GM21737 (cell line): ENCODE measurements at regions not wholly inside any gene's neighbourhood (a gene's known extent, or its start where the extent isn't known, plus 50 kb on each side); places are given as distances from the start of the nearest gene placed in this dataset.

Experiments used
- ATAC-seq: cut with Tn5 transposase; IDR thresholded peaks from one replicate; pipeline ENCODE4 v1.9.1; 2021; ENCODE audit warnings: mild to moderate bottlenecking, moderate library complexity; ENCODE audit not compliant: unreplicated experiment

GRCh38 chr5:2575292-2575691 is 176.2 kb downstream of the IRX2 start:
- ATAC-seq, result no peak

DNA sequence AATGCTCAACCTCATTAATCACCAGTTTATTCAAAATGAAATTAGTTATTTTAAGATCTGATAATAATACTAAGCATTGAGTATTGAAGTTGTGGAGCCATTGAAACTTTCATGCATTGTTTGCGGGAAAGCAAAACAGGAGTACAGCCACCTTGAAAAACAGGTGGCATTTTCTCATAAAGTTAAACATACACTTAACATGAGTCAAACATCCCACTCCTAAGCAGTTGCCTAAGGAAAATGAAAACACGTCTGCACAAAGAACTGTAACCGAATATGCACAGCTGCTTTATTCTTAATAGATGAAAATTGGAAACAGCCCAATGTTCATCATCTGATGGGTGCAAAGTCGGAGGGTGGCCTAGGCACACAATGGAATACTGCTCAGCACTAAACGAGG is 177.3 kb downstream of the IRX2 start:
- ATAC-seq, result no peak

- no peak for ATAC-seq
Observed at GRCh38 chr5:2570586-2570985, 180.9 kb downstream of the IRX2 start.

DNA sequence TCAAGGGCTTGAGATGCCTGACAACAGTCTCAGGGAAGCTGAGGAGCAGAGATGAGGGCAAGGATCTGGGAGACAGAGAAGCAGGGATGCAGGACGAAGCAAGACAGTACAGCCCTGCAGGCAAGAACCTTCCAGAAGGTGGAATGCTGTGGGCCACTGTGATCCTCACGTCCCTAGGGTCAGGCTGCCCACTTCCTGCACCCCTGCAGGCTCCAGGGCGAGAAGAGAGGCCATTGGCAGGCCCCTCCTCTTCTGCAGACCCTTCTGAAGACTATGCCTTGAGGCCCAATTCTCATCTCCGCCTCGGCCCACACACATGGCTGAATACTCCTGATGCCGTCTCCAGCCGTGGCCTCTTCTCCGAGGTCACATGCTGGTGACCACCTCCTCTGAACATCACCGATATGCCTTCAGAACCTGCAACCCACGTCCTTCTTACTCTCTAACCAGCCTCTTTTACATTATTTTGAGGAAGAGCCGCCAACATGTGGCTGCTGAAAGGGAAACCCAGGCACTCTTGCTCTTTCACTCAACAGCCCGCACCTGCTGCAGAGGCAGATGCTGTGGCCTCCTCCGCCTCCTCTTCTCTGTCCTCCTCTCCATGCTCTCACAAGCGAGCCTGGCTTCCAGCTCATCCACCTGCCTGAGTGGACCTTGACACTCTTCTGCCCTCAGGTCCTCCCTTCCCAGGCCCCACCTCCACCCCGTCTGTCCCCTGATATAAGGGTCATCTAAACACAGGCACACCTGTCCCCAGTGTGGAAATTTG is 181.5 kb downstream of the IRX2 start:
- ATAC-seq, result no peak

GRCh38 chr5:2569176-2569575 is 182.3 kb downstream of the IRX2 start:
- no peak for ATAC-seq

- no peak for ATAC-seq
Observed at GRCh38 chr5:2566284-2566683, 185.2 kb downstream of the IRX2 start.

DNA sequence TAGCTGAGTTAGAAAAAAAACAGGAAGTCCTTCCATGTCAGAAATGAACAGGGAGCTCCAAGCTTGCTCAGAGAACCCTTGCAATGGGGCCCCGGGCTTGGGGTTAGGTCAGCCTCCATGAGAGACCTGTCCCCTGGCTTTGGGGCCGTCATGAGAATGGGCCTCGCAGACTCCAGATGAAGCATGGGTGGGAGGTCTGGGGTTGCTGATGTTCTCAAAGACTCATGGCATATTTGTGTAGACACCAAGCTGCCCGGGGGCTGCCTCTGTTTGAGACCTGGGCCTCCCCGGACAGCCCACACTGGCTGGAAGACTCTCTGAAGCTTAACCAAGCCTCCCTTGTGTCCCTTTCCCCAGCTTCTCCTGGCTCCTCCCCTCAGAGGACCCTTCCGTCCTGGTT is 186.3 kb downstream of the IRX2 start:
- no peak for ATAC-seq

- ATAC-seq, result no peak
Observed at GRCh38 chr5:2563046-2563445, 188.4 kb downstream of the IRX2 start.

DNA sequence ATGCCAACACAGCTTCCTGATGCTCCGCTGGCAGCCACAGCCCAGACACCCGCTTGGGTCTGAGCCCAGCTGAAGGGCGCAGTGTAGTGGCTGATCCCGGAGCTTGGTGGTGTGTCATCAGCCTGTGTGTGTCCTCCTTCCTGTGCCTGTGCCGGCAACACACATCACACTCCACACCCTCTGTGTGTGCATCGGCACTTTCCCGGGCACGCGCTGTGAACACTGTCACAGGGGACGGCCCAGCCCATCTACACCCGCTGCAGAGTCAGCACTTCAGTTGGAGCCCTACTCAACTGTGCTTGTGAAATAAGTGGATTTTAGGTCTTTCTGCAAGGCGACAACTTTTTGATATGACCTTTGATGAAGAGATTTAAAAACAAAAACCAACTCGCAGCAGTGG is 189.4 kb downstream of the IRX2 start:
- no peak for ATAC-seq

- ATAC-seq, result no peak
Observed at GRCh38 chr5:2560435-2560834, 191.0 kb downstream of the IRX2 start.

DNA sequence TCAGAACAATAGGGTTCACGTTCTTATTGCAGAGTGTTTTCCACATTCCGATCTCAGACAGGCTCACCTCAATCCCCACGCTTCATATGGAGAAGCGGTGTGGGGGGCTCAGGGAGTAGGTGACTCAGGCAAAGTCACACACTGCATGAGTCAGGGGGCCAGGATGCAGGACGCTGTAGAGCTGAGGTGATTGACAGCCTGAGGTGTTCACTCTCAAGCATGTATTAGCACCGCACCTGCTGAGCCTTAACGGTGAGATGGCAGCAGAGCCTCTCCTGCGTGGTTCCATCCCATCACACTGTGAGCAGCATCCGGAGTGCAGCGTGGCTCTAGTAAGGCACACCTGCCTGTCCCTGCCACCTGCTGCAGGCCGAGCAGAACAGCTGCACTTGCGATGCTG is 194.0 kb downstream of the IRX2 start:
- no peak for ATAC-seq

DNA sequence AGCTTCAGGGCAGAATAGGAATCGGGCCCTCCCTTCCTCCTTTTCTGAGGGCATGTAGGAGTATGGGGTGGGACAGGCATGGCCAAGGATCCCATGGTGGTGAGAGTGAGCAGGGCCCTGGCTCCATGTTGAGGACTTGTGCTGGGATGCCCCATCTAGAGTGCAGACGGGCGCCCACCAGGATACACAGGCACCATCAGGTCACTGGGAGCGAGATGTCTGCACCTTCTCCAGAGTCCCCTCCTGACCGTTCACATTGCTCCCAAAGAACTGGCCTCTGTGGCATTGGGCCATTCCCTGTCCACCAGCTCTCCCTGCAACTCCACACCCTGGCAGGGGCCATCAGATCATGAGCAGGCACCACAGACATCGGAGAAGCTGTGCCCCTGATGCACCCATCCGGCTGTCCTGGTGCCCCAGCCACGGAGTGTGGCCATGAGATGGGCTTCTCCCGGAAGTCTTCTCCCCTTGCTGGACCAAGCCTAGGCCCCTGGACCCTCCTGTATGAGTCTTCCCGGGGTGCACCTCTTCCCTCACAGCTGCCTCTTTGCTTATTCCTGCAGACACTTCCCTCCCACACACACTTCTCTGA is 195.0 kb downstream of the IRX2 start:
- no peak for ATAC-seq

DNA sequence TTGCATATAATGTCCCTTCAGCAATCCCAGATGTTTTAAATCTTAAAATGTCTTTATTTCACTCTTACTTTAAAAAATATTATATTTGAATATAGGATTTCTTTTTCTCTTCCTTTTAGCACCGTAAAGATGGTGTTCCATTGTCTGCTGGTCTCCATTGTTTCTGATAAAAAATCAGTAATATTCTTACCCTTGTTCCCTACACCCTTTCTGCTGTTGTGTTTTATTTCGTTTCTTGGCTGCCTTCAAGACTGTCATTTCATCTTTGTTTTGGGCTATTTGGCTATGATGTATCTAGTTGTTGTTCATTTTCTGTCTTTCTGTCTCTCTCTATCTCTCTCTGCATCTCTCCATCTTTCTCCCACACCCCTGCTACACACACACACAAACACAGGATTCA is 197.9 kb downstream of the IRX2 start:
- ATAC-seq, result no peak

GRCh38 chr5:2550509-2550908 is 201.0 kb downstream of the IRX2 start:
- no peak for ATAC-seq

GRCh38 chr5:2549900-2550299 is 201.6 kb downstream of the IRX2 start:
- ATAC-seq, result no peak

GRCh38 chr5:2549354-2549753 is 202.1 kb downstream of the IRX2 start:
- ATAC-seq, result no peak

- ATAC-seq, result no peak
Observed at GRCh38 chr5:2546938-2547337, 204.5 kb downstream of the IRX2 start.

GRCh38 chr5:2544003-2544402 is 207.5 kb downstream of the IRX2 start:
- no peak for ATAC-seq

- no peak for ATAC-seq
Observed at GRCh38 chr5:2542821-2543220, 208.7 kb downstream of the IRX2 start.

DNA sequence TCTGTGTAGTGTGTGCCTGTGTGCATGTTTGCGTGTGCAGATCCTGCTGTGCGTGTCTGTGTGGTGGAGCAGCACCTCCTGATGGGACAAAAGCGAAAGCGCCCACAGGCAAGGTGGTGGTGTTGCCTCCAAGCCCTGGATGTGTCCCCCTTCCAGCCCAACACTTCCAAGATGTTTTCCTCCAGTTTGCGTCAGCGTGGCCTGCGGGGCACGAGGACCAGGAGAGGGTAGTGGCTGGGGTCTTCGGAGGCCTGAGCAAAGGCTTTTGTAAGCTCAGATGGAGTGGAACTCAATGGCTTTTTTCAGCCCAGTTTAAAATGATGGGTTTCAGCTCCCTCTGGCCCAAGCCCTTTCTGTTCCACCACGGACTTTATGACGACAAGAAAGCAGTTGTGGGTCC is 209.5 kb downstream of the IRX2 start:
- no peak for ATAC-seq

- no peak for ATAC-seq
Observed at GRCh38 chr5:2538169-2538568, 213.3 kb downstream of the IRX2 start.

GRCh38 chr5:2537378-2538145 is 213.9 kb downstream of the IRX2 start:
- no peak for ATAC-seq
